DMS53 (cell line): ENCODE measurements at regions not wholly inside any gene's neighbourhood (a gene's known extent, or its start where the extent isn't known, plus 50 kb on each side); places are given as distances from the start of the nearest gene placed in this dataset.

Experiments
- DNase-seq: peaks from one replicate; lab custom pipeline; 2025; lab: John Stamatoyannopoulos, UW

GRCh38 chr12:118607831-118608230, 231.5 kb downstream of the SUDS3 start:
- DNase-seq, result no peak

DNA sequence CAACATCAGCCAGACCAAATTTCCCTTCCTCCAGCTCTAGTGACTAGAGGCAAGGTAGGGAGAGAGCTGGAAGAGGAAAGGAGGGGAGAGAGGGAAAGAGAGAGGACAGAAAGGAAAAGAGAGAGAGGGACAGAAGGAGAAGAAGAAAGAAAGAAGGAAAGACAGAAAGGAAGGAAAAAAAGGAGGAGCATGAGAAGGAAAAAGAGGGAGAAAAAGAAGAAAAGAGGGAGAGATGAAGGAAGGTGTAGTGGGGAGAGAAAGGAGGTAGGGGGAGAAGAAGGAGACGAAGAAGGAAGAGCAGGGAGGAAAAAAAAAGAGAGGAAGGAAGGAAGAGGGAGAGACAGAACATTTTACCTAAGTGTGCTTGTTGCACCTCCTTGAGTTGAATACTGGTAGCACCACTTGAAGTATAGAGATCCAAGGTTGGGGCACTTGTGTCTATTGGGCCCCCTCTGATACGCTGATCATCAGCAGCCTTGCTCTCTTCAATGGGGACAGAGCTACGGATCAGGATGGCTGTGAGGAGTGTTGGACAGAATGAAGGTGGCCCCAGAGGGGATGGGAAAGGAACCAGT, 232.5 kb downstream of the SUDS3 start:
- no peak for DNase-seq

DNA sequence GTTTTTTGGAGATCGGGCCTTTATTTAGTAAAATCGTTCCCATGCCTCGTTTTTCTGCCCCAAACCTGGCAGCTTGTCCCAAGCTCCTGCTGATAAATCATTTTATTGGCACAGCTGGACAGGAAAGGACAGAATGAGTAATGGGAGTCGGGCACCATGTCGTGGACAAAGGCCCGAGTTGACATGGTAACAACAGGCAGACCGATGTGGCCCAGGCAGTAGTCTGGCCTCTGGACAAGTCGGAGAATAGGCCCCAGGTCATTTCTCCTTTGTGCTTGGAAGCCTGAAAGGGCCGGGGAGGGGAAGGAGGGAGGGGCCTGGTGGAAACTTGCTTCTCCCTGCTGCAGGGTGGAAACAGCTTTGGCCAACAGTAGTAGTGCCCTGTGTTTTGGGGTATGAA, 234.9 kb downstream of the SUDS3 start:
- no peak for DNase-seq

DNA sequence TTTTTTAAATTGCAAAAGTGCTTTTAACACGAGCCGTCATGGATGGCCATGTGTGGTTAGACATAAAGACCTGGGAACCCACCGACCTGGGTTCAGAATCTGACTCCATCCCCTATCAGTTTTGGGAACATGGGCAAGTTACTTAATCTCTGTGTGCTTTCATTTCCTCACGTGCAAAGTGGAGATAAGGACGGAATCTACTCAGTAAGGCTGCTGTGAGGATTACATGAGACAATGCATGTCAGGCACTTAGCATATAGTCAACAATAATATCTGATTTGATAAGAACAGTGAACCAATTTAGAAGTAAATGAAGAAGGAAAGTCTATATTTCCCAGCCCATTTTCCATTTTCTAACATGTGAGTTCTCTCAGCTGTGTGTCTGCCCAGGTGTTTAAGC, 235.4 kb downstream of the SUDS3 start:
- DNase-seq, result no peak

GRCh38 chr12:118617611-118618450, 241.5 kb downstream of the SUDS3 start:
- no peak for DNase-seq

GRCh38 chr12:118618695-118619094, 242.3 kb downstream of the SUDS3 start:
- DNase-seq, result no peak

DNA sequence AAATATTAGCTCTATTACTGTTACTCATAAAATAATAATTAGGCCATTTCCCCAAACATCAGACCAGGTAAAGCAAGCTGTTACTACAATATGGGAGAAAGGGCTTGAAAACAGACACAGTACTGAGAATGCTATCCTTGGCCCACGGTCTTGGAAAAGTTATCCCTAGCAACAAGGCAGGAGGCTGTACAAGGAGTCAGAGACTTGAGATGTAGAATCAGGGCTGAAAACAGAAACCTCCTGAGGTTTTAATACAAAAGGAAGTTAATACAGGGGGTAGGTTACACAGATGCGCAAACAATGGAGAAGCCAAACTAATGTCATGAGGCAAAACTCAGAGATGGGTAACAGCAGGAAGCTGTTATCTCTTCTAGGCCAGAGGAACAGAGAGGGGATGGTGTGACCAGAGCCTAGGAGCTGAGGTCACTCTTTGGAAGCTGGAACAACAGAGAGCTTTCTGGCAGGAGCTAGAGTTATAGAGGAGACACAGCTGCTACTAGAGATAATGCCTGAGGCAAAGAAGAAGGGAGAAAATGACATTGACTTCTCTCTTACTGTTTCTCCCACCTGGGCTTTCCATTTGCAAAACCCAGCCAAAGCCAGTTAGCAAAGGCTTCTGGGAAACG, 248.8 kb downstream of the SUDS3 start:
- no peak for DNase-seq

DNA sequence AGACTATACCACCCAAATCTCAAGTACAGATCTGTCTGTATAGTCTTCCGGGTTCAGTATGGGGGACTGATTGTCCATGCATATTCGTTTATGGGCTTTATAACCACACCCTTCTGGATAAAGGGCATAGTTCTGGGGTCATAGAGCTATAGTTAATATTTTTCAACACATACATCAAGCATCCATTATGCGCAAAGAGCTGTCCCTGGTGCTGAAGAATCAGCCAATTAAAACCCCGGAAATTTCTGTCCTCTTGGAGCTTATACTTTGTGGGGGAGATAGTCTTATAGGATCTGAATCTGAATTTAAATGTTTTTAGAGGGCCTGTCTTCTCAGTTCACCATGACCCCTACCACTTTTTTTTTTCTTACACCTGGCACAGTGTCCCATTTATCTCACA, 256.7 kb downstream of the SUDS3 start:
- peak; percentile 16 for DNase-seq

GRCh38 chr12:118635276-118635675, 258.9 kb downstream of the SUDS3 start:
- no peak for DNase-seq

GRCh38 chr12:118637767-118638370, 261.5 kb downstream of the SUDS3 start:
- no peak for DNase-seq

GRCh38 chr12:118641249-118641648, 264.9 kb downstream of the SUDS3 start:
- no peak for DNase-seq

DNA sequence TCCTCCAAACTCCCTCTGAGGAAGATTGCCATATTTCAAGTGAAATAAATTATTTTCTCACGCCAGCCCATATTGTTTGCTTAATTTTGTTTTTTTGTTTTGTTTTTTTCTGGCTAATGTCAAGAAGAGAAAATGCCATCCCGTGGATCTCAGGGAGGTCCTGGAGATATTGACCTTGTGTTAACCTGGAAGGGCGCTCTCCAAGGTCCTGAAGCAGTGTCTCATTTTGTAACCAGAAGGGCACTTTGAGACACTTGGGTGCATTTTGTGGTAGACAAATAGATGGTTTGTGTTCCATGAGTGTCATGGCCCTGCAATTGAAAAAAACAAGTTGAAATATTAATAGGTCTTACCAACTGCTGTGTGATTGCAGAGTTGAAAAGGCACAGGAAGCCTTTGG, 268.9 kb downstream of the SUDS3 start:
- peak; percentile 28 for DNase-seq

DNA sequence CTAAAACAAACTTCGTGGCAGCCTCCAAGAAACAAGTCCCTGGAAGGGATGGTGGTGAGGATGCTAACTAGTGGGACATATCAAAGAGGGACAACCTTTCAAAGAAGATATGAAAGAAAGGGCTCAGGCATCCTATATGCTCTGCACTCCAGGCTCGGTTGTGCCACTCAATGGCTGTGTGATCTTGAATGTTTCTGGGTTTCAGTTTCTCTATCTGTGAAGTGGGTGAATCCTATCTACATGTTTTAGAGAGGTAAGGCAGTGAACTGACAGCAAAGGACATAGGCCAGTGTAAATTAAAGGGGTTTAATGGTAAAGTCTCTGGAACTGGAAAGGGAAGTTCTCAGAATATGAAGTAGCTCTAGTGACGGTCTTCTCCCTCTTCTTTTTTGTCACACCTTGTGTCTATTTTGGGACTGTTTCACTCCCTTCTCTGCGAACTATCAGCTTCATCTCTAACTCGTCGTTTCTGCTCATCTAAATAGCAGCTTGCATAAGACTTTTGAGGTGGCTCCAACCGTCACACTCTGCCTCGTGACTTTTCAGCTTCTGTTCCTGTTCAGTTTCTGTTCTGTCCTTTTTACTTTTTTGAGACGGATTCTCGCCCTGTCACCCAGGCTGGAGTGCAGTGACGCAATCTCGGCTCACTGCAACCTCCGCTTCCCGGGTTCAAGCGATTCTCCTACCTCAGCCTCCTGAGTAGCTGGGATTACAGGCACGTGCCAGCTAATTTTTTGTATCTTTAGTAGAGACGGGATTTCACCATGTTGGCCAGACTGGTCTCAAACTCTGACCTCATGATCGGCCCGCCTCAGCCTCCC, 273.6 kb downstream of the SUDS3 start:
- no peak for DNase-seq

- DNase-seq, result no peak
Measured at GRCh38 chr12:118650586-118650960, 274.2 kb downstream of the SUDS3 start.

- no peak for DNase-seq
Measured at GRCh38 chr12:118651487-118651886, 275.1 kb downstream of the SUDS3 start.

DNA sequence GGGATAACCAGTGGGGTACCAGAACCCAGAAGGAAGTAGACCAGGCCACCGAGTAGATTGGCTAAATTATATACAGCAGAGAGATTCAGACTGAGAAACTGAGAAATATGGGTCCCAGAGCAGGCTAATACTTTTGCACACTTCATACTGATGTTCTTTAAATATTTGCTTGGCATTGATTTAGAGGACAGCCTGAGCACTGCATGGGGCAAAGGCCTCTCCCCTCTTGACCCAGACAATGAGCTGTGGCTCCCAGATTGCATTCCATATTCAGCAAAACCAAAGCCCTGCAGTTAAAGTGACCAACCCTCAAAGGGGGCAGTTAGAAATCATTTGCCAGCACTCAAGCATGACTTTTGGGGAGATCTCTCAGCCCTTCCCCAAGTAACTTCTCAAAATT, 279.2 kb downstream of the SUDS3 start:
- DNase-seq, result no peak

GRCh38 chr12:118680356-118680963, 300.9 kb upstream of the SRRM4 start:
- peak; percentile 9 for DNase-seq

DNA sequence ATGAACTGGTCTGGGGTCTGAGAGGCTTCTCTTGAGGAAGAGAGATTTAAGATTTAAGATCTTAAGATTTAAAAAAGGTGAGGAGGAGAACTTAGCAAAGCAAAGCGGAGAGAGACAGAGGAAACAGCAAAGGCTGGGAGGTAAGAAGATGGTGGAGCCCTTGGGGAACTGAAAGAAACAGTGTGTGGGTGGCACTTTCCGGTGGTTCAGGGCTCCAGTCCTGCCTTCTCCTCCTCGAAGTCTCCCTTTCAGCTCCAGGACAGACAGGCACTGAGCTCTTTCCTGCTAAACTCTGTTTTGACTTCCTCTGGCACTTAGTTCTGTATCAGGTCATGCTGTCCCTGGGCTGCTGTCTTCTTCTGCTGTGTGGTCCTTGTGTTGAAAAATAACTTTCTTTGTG, 298.7 kb upstream of the SRRM4 start:
- DNase-seq, result no peak

DNA sequence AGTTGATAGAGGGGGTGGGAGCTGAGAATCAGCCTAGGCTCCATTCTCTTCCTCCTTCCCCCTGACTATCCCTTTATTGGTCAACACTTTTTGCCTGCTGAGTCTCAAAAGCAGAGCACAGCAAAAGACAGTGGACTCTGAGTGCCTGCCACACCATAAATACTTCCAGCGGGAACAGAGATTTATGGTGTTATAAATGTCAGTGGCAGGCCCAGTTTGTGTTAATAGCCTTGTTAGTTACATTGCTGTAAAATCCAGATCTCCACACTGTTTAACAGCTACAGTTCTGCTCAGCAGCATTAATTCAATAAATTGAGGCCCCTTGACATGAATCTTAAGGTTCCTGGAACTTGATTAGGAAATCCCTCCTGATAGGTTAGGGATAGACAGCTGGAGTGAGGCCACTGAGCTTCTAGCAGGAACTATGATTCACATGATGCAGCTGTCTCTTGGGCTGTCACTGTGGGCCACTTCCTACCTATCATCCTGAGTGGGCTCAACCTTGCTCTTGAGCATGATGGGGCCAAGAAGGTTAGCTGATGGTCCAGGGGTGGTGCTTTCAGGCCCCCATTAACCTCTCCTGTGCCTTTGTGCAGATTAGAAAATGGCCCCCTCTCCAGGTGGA, 295.2 kb upstream of the SRRM4 start:
- DNase-seq, result no peak

DNA sequence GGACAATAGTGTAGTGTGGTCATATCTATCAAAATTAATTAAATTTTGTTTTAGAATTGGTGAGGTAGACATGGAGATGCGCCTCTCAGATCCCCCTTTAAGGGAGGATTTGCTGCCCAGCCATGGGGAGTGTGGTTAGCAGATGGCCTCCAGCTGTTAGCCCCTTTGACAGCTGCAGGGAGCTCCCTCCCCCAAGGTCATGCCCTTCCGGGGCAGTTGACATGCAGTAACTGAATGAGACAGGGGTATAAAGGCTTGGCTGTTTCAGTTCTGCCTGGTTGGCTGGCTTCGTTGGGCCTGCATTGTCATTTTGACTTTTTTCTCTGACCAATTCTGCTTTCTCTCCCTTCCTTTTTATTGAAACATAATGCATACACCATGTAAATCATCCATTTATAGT, 291.5 kb upstream of the SRRM4 start:
- DNase-seq, result no peak

GRCh38 chr12:118690506-118690905, 290.8 kb upstream of the SRRM4 start:
- DNase-seq, result no peak
